ENCODE measurements at regions not wholly inside any gene's neighbourhood (a gene's known extent, or its start where the extent isn't known, plus 50 kb on each side); places are given as distances from the start of the nearest gene placed in this dataset.

DNA sequence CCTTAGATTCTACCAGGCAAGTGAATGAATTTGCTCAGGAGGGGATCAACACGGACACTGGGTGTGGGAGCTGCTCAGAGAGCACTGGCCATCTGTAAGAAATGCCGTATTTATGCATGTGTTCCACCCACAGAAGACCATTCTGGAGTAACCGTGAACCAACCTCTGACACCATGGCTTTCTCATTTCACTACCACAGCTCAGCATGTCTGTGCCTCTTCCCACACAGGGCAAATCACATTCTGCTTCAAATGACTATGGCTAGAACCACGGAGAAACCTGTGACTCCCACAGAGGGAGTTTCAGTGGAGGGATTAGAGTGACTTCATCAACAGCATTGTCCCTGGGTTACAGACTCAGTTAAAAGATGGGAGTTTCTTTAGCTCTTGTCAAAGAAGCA is 893.4 kb downstream of the XPNPEP1 start:
- Histone ChIP-seq H3K4me2 (no peak overlapping the region), H3K27ac (no peak overlapping the region), H3K9me3 (no peaks in the 10 kb centered on the region), H3K4me3 (no peak overlapping the region), H3K4me1 (no peaks in the 10 kb centered on the region)
- ATAC-seq (no peak), FAIRE-seq (no peak), DNase-seq (ENCODE audit: low read depth in 1 of 2, low spot score in 1 of 2) (no peak)
- CTCF ChIA-PET = no interaction called here
- TF ChIP-seq PHF8 (IDR thresholded peaks at IDR 0.05; ENCODE audit: borderline replicate concordance, low read depth) = no peak
- TF ChIP-seq HOXB5 (CRISPR knock-in tag; IDR thresholded peaks at IDR 0.05) = no peak
- no peak for TF ChIP-seq KDM1A (IDR thresholded peaks at IDR 0.05; ENCODE audit: low read depth)
- POLR2A ChIA-PET = no interaction called here
- 0% methylated on average over 4 of the region's 4 CpGs for whole genome bisulfite sequencing (ENCODE audit: missing lambda C conversion rate)

DNA sequence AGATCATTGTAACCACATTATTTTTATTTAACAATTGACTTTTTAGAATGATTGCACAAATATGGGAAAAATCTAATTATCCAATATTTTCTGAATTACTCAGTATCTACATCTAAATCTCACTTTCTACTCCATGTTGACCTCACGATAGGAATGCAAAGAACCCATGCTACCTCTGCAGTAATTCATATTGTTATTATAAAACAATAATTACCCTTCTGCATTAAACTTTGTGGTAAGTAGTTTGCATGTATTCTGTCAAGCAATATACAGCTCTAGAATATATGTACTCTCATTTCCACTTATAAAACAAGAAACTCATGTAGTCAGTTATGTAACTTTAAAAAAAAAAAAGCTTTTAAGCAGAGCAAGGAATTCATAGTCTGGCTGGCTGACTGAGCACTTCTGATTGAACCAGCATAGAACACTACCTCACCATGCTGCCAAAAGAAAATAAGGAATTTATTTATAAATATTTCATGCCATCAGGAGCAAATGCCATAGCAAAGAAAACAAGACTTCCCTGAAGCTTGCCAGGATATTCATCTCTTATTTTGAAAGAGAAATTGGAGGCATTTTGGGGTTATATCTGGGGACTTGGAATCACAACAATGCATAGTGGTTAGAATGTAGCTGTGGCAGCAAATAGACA is 895.7 kb downstream of the XPNPEP1 start:
- TF ChIP-seq, protein P1, sequence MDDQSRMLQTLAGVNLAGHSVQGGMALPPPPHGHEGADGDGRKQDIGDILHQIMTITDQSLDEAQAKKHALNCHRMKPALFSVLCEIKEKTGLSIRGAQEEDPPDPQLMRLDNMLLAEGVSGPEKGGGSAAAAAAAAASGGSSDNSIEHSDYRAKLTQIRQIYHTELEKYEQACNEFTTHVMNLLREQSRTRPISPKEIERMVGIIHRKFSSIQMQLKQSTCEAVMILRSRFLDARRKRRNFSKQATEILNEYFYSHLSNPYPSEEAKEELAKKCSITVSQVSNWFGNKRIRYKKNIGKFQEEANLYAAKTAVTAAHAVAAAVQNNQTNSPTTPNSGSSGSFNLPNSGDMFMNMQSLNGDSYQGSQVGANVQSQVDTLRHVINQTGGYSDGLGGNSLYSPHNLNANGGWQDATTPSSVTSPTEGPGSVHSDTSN (IDR thresholded peaks at IDR 0.05) = no peak
- TF ChIP-seq NFE2L2 (conservative IDR thresholded peaks at IDR 0.05; ENCODE audit: low read length) (no peak), HOXB13 (CRISPR knock-in tag; IDR thresholded peaks at IDR 0.05; ENCODE audit: low read depth) (no peak), TFCP2L1 (CRISPR knock-in tag; IDR thresholded peaks at IDR 0.05) (no peak), NR3C1 (IDR thresholded peaks at IDR 0.05) (no peak), POLR2AphosphoS2 (conservative IDR thresholded peaks at IDR 0.05; ENCODE audit: low read length) (no peak), GATA3 (IDR thresholded peaks at IDR 0.05; ENCODE audit: borderline replicate concordance) (no peak), FOXS1 (CRISPR knock-in tag; IDR thresholded peaks at IDR 0.05) (no peak), EP300 (IDR thresholded peaks at IDR 0.05) (no peak)
- TF ChIP-seq, protein P2, sequence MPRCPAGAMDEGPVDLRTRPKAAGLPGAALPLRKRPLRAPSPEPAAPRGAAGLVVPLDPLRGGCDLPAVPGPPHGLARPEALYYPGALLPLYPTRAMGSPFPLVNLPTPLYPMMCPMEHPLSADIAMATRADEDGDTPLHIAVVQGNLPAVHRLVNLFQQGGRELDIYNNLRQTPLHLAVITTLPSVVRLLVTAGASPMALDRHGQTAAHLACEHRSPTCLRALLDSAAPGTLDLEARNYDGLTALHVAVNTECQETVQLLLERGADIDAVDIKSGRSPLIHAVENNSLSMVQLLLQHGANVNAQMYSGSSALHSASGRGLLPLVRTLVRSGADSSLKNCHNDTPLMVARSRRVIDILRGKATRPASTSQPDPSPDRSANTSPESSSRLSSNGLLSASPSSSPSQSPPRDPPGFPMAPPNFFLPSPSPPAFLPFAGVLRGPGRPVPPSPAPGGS (IDR thresholded peaks at IDR 0.05) = no peak
- no peak for FAIRE-seq
- ChIA-PET CTCF (no interaction called here), POLR2A (no interaction called here)
- Histone ChIP-seq H3K4me1 (no peaks in the 10 kb centered on the region), H3K9me3 (no peaks in the 10 kb centered on the region), H3K4me2 (no peak overlapping the region), H3K27ac (no peak overlapping the region), H3K4me3 (no peak overlapping the region)
- no peak for ATAC-seq
- 2% methylated on average over 1 of the region's 1 CpG for WGBS (ENCODE audit: missing lambda C conversion rate)
- DNase-seq (ENCODE audit: low read depth in 1 of 2, low spot score in 1 of 2) = no peak

DNA sequence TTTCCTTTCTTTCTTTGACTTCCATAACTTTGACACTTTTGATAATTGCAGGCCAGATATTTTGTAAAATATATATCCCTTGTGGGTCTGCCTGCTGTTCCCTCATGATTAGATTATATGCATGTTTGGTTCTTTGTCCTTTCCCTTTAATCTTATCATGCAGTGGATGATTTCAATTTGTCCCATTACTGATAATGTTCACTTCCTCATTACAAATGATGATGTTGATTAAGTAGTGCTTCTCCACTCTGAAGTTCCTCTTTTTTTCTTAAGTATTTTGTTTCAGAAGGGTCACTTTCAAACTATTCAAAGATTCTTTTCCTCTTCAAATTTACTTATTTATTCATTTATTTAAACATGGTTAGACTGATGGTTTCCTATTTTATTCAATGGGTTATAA is 898.1 kb downstream of the XPNPEP1 start:
- DNase-seq (ENCODE audit: low read depth in 1 of 2, low spot score in 1 of 2) (no peak), ATAC-seq (no peak), FAIRE-seq (no peak)
- no peak overlapping the region for H3K27ac ChIP-seq
- no peak overlapping the region for H3K4me2 ChIP-seq
- no peak overlapping the region for H3K4me3 ChIP-seq
- CTCF ChIA-PET = no interaction called here
- TF ChIP-seq, protein P3, sequence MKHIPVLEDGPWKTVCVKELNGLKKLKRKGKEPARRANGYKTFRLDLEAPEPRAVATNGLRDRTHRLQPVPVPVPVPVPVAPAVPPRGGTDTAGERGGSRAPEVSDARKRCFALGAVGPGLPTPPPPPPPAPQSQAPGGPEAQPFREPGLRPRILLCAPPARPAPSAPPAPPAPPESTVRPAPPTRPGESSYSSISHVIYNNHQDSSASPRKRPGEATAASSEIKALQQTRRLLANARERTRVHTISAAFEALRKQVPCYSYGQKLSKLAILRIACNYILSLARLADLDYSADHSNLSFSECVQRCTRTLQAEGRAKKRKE (CRISPR knock-in tag; IDR thresholded peaks at IDR 0.05; ENCODE audit: low read depth) = no peak
- TF ChIP-seq, protein P4, sequence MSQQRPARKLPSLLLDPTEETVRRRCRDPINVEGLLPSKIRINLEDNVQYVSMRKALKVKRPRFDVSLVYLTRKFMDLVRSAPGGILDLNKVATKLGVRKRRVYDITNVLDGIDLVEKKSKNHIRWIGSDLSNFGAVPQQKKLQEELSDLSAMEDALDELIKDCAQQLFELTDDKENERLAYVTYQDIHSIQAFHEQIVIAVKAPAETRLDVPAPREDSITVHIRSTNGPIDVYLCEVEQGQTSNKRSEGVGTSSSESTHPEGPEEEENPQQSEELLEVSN (IDR thresholded peaks at IDR 0.05; ENCODE audit: borderline replicate concordance, low read depth) = no peak
- POLR2A ChIA-PET = no interaction called here
- H3K9me3 ChIP-seq = no peaks in the 10 kb centered on the region
- H3K4me1 ChIP-seq = no peaks in the 10 kb centered on the region

DNA sequence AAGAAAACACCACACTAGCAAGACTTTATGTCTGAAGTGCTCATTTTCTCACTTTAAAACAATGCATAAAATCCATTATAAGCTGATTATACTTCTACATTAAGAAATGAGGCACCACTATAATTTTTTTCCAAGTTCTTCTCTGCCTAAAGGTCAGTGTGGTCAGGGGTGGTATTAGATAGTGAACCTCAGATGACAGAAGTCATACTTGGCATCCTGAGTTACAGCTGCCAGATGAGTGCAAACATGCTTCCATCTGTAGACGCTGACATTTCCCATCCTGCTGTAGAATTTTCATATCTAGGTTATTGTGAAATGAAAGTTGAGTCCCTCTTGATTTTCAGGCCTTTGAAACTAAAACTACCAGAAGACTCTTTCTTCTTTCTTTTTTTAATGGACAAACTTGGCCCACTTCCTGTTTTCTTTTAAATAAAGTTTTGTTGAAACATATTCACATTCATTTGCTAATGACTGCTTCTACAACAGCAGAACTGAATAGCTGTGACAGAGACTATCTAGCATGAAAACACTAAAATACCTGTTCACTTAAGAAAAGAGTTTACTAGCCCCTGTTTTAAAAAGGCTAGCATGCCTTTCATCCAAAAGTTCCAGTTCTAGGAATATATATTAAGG is 900.8 kb downstream of the XPNPEP1 start:
- WGBS (ENCODE audit: missing lambda C conversion rate) = 0% methylated on average over 1 of the region's 1 CpG
- TF ChIP-seq RAD21 (conservative IDR thresholded peaks at IDR 0.05 in 1 of 2, IDR thresholded peaks at IDR 0.05 in 1 of 2) (no peak), EP300 (IDR thresholded peaks at IDR 0.05) (no peak), FOSL2 (IDR thresholded peaks at IDR 0.05) (no peak), FOSL2 (CRISPR knock-in tag; IDR thresholded peaks at IDR 0.05) (no peak), NPAS2 (CRISPR knock-in tag; IDR thresholded peaks at IDR 0.05; ENCODE audit: borderline replicate concordance) (no peak), TP53 (CRISPR knock-in tag; IDR thresholded peaks at IDR 0.05) (no peak), ZFP36 (IDR thresholded peaks at IDR 0.05; ENCODE audit: borderline replicate concordance, partially characterized antibody) (no peak), HDAC2 (IDR thresholded peaks at IDR 0.05) (no peak), CEBPB (IDR thresholded peaks at IDR 0.05) (no peak)
- Histone ChIP-seq H3K9me3 (no peaks in the 10 kb centered on the region), H3K4me3 (no peak overlapping the region), H3K27ac (no peak overlapping the region), H3K4me2 (no peak overlapping the region), H3K4me1 (no peaks in the 10 kb centered on the region)
- CTCF ChIA-PET = no interaction called here
- FAIRE-seq (no peak), ATAC-seq (no peak), DNase-seq (ENCODE audit: low read depth in 1 of 2, low spot score in 1 of 2) (no peak)
- POLR2A ChIA-PET = no interaction called here
